KMS-11 (cell line): ENCODE measurements at regions not wholly inside any gene's neighbourhood (a gene's known extent, or its start where the extent isn't known, plus 50 kb on each side); places are given as distances from the start of the nearest gene placed in this dataset.
A peak's percentile ranks its signal among the peaks of the same experiment; 100 is the strongest.

Experiments used
- H2AFZ ChIP-seq: fragments of 200-600 bp; sonication (generic); 2 replicates; pipeline ENCODE4 v1.6.1; 2016; ENCODE audit warnings: antibody characterized with exemption, mixed run types, low read depth
- H3K27ac ChIP-seq: fragments of 200-600 bp; sonication (generic); 2 replicates; pipeline ENCODE4 v1.6.1; 2016; ENCODE audit warnings: mild to moderate bottlenecking, mixed run types
- H3K27me3 ChIP-seq: fragments of 200-600 bp; sonication (generic); 2 replicates; pipeline ENCODE4 v1.6.1; 2017; ENCODE audit warnings: mild to moderate bottlenecking, low read depth, mixed run types, moderate library complexity; ENCODE audit not compliant: insufficient read depth
- H3K36me3 ChIP-seq: fragments of 200-600 bp; sonication (generic); 2 replicates; pipeline ENCODE4 v1.6.1; 2017; ENCODE audit warnings: mild to moderate bottlenecking, mixed run types; ENCODE audit not compliant: insufficient read depth
- H3K4me1 ChIP-seq: fragments of 200-600 bp; sonication (generic); 2 replicates; pipeline ENCODE4 v1.6.1; 2016; ENCODE audit warnings: mild to moderate bottlenecking, low read depth, mixed run types; ENCODE audit not compliant: poor library complexity, severe bottlenecking
- H3K4me2 ChIP-seq: fragments of 200-600 bp; sonication (generic); 2 replicates; pipeline ENCODE4 v1.7.0; 2016; ENCODE audit warnings: mild to moderate bottlenecking, mixed run types
- H3K4me3 ChIP-seq: fragments of 200-600 bp; sonication (generic); IDR thresholded peaks from 2 replicates; pipeline ENCODE4 v1.6.1; 2017; ENCODE audit warnings: low read depth, low read length, mixed read lengths; ENCODE audit not compliant: insufficient read depth
- H3K79me2 ChIP-seq: fragments of 200-600 bp; sonication (generic); 2 replicates; pipeline ENCODE4 v1.6.1; 2016; ENCODE audit warnings: low read depth, mixed run types; ENCODE audit not compliant: insufficient read depth
- H3K9ac ChIP-seq: fragments of 200-600 bp; sonication (generic); 2 replicates; pipeline ENCODE4 v1.6.1; 2016; ENCODE audit warnings: mild to moderate bottlenecking, mixed run types
- H4K20me1 ChIP-seq: fragments of 200-600 bp; sonication (generic); 2 replicates; pipeline ENCODE4 v1.6.1; 2016; ENCODE audit warnings: mild to moderate bottlenecking, mixed run types; ENCODE audit not compliant: insufficient read depth
- TF ChIP-seq, protein P1 (sequence below): fragments of 200-600 bp; sonication (generic); conservative IDR thresholded peaks from 2 replicates; pipeline ENCODE4 v1.6.1; 2017; ENCODE audit warnings: low read depth, mild to moderate bottlenecking, antibody characterized with exemption, low read length, moderate library complexity, mixed read lengths

DNA sequence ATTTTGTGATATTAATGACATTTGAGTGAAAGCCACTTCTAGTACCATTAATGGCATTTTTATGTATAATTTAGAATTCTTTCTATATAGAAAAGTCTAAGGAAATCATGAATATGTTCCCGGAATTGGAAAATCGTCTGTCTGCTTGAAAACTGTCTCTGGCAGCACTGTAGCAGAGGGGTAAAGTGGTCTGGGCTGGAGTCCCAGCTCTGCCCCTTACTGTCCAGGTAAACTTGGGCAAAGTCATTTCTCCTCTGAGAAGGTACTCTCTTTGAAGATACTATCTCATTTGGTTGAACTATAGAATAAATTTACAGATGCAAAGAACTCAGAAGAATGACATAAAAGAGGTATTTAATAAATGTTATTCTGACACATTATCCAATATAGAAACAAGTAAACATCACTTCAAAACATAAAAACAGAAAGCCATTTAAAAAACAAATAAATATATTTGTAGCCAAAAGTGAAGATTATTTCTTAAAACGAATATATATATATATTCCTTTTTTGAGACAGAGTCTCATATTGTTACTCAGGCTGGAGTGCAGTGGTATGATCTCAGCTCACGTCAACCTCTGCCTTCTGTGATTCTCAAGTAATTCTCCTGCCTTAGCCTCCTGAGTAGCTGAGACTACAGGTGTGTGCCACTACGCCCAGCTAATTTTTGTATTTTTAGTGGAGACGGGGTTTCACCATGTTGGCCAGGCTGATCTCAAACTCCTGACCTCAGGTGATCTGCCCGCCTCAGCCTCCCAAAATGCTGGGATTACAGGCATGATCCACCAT, 149.8 kb upstream of the ITGA4 start:
- H3K4me2 ChIP-seq, result peak overlapping the region; percentile 94
- peak overlapping the region; percentile 53 for H2AFZ ChIP-seq
- TF ChIP-seq, protein P1, sequence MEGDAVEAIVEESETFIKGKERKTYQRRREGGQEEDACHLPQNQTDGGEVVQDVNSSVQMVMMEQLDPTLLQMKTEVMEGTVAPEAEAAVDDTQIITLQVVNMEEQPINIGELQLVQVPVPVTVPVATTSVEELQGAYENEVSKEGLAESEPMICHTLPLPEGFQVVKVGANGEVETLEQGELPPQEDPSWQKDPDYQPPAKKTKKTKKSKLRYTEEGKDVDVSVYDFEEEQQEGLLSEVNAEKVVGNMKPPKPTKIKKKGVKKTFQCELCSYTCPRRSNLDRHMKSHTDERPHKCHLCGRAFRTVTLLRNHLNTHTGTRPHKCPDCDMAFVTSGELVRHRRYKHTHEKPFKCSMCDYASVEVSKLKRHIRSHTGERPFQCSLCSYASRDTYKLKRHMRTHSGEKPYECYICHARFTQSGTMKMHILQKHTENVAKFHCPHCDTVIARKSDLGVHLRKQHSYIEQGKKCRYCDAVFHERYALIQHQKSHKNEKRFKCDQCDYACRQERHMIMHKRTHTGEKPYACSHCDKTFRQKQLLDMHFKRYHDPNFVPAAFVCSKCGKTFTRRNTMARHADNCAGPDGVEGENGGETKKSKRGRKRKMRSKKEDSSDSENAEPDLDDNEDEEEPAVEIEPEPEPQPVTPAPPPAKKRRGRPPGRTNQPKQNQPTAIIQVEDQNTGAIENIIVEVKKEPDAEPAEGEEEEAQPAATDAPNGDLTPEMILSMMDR, result no peak
- no peaks in the 10 kb centered on the region for H3K36me3 ChIP-seq
- H3K4me1 ChIP-seq, result peaks cover 100% of the 10 kb centered on the region
- peak overlapping the region; percentile 15 for H3K4me3 ChIP-seq
- no peaks in the 10 kb centered on the region for H4K20me1 ChIP-seq
- H3K27me3 ChIP-seq, result no peaks in the 10 kb centered on the region
- H3K79me2 ChIP-seq, result no peaks in the 10 kb centered on the region
- H3K27ac ChIP-seq, result peak overlapping the region; percentile 95
- H3K9ac ChIP-seq, result peak overlapping the region; percentile 65

DNA sequence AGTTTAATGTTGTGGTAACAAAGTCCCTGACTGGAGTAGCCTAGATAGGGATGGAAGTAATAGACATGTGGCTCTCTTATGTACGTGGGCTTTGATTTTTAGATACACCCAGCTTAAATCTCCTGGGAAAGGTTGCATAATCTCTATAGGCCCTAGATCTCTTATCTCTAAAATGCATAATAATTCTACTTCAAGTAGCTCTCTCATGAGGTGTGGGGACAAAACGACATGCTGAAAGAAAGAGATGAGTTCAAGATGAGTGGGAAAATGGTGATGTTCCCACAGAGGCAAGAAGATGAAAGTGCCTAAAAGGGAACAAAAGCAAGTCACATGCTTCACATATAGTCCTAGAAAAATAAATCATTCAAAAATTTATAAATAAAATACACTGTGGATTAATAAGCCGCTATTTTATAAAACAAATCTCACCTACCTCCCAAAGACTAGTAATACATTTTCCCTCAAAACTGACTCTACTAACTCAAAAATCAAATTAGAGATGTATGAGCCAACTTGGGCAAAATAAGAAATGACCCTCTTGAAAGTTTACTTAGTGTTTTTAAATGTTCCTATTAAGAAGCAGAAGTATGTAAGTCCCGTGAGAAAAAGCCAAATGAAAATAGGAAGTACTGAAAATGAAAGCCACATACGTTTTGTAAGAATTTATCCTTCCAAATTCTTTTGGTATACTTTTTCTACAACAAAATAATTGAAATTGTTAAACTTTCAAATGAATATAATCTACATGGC, 148.2 kb upstream of the ITGA4 start:
- Histone ChIP-seq H3K9ac (peak overlapping the region; percentile 42), H3K79me2 (no peaks in the 10 kb centered on the region), H3K4me1 (peaks cover 100% of the 10 kb centered on the region), H3K27ac (peak overlapping the region; percentile 95), H3K4me3 (no peak overlapping the region), H3K27me3 (no peaks in the 10 kb centered on the region), H3K4me2 (peak overlapping the region; percentile 94), H2AFZ (peak overlapping the region; percentile 53), H3K36me3 (no peaks in the 10 kb centered on the region), H4K20me1 (no peaks in the 10 kb centered on the region)
- TF ChIP-seq, protein P1, result no peak

DNA sequence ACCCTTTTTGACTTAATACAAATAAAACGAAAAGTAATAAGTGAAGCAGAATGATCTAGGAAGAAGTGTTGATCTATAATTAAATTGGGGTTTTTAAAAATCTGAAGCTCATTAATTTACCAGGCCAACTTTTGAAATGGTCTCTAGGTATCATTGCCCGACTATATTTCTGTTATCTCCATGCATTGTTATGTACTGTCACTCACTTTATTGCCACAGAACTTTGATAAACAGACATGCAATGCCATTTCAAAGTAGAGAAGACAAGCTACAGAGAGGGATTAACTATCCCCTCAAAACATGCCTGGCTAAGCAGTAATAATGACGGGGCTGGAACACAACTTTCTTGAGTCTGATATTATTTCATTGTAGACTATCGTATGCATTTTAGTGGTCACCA, 147.6 kb upstream of the ITGA4 start:
- peak overlapping the region; percentile 42 for H3K9ac ChIP-seq
- H4K20me1 ChIP-seq, result no peaks in the 10 kb centered on the region
- H3K79me2 ChIP-seq, result no peaks in the 10 kb centered on the region
- TF ChIP-seq, protein P1, result no peak
- no peaks in the 10 kb centered on the region for H3K27me3 ChIP-seq
- H2AFZ ChIP-seq, result peak overlapping the region; percentile 53
- no peak overlapping the region for H3K4me3 ChIP-seq
- H3K4me2 ChIP-seq, result peak overlapping the region; percentile 94
- H3K27ac ChIP-seq, result peak overlapping the region; percentile 95
- H3K4me1 ChIP-seq, result peaks cover 100% of the 10 kb centered on the region
- no peaks in the 10 kb centered on the region for H3K36me3 ChIP-seq

DNA sequence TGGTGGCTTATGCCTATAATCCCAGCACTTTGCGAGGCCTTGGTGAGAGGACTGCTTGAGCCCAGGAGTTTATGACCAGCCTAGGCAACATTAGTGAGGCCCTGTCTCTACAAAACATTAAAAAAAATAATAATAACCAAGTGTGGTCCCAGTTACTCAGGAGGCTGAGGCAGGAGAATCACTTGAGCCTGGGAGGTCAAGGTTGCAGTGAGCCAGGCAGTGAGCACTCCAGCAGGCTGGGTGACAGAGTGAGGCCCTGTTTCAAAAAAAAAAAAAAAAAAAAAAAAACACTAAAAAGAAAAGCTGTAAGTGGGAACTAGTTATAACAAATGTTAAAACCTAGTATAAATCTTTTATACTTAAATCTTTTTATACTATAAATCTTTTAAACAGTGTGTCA, 146.2 kb upstream of the ITGA4 start:
- Histone ChIP-seq H3K36me3 (no peaks in the 10 kb centered on the region), H3K4me1 (peaks cover 100% of the 10 kb centered on the region), H2AFZ (no peak overlapping the region; the same call in 1 of the 2 replicates), H3K27me3 (no peaks in the 10 kb centered on the region), H4K20me1 (no peaks in the 10 kb centered on the region), H3K4me3 (no peak overlapping the region), H3K9ac (no peak overlapping the region), H3K27ac (peak overlapping the region; percentile 93), H3K79me2 (no peaks in the 10 kb centered on the region), H3K4me2 (peak overlapping the region; percentile 94)
- TF ChIP-seq, protein P1, result no peak
